ENCODE measurements at regions not wholly inside any gene's neighbourhood (a gene's known extent, or its start where the extent isn't known, plus 50 kb on each side); places are given as distances from the start of the nearest gene placed in this dataset.

GRCh38 chr1:218659911-218660677, 315.0 kb downstream of the TGFB2 start:
- intact Hi-C loops (cut with micrococcal nuclease; ENCODE audit: unreplicated experiment), result no loop called here
- no peak overlapping the region for H3K9ac ChIP-seq (ENCODE audit: insufficient read depth, low read depth, low read length)
- TF ChIP-seq FOXC1 (CRISPR knock-in tag; IDR thresholded peaks at IDR 0.05; ENCODE audit: borderline replicate concordance) (no peak), KLF11 (CRISPR knock-in tag; IDR thresholded peaks at IDR 0.05) (no peak), ZNF775 (CRISPR knock-in tag; IDR thresholded peaks at IDR 0.05; ENCODE audit: borderline replicate concordance) (no peak), SP1 (IDR thresholded peaks at IDR 0.05) (no peak), SP1 (CRISPR knock-in tag; IDR thresholded peaks at IDR 0.05) (no peak), TBP (CRISPR knock-in tag; IDR thresholded peaks at IDR 0.05) (no peak), ZNF782 (CRISPR knock-in tag; IDR thresholded peaks at IDR 0.05; ENCODE audit: borderline replicate concordance) (no peak), SSRP1 (CRISPR knock-in tag; IDR thresholded peaks at IDR 0.05) (no peak), ARHGAP35 (CRISPR knock-in tag; IDR thresholded peaks at IDR 0.05; ENCODE audit: borderline replicate concordance) (no peak), HOXA5 (CRISPR knock-in tag; IDR thresholded peaks at IDR 0.05) (no peak), ZNF501 (CRISPR knock-in tag; IDR thresholded peaks at IDR 0.05) (no peak), ZHX1 (CRISPR knock-in tag; IDR thresholded peaks at IDR 0.05; ENCODE audit: low read depth) (no peak), ZNF713 (CRISPR knock-in tag; IDR thresholded peaks at IDR 0.05) (no peak), AGO1 (IDR thresholded peaks at IDR 0.05; ENCODE audit: low read depth, low read length, poor library complexity, severe bottlenecking) (no peak), ZNF446 (CRISPR knock-in tag; IDR thresholded peaks at IDR 0.05) (no peak), NFYB (CRISPR knock-in tag; IDR thresholded peaks at IDR 0.05) (no peak), KLF13 (CRISPR knock-in tag; IDR thresholded peaks at IDR 0.05) (no peak), RAD51 (IDR thresholded peaks at IDR 0.05; ENCODE audit: borderline replicate concordance) (no peak), NFYC (CRISPR knock-in tag; IDR thresholded peaks at IDR 0.05) (no peak), NFATC3 (CRISPR knock-in tag; IDR thresholded peaks at IDR 0.05) (no peak)
- 22% methylated on average over 2 of the region's 2 CpGs for WGBS (ENCODE audit: low lambda C conversion rate)
- ChIA-PET POLR2A (no interaction called here), CTCF (ENCODE audit: low intra/inter-chr PET ratio, low total read pairs) (no interaction called here)
- no peak for FAIRE-seq
- H3K9me3 ChIP-seq (ENCODE audit: low read length), result no peaks in the 10 kb centered on the region
- no peaks in the 10 kb centered on the region for H3K36me3 ChIP-seq (replicated peaks in 1 of 2; ENCODE audit: control insufficient read depth in 1 of 2, insufficient read depth in 2 of 2, low read length in 2 of 2)
- ATAC-seq, result no peak
- no peak overlapping the region for H3K27ac ChIP-seq (ENCODE audit: extremely low read length, insufficient read depth, low read length)
- DNase-seq (ENCODE audit: low spot score), result no peak
- H2AFZ ChIP-seq (ENCODE audit: low read length), result no peak overlapping the region
- no peaks in the 10 kb centered on the region for H3K79me2 ChIP-seq (ENCODE audit: insufficient read depth, low read length)
- in situ Hi-C loops (cut with HindIII; ENCODE audit: extremely low pct_ligation_motif_present, low pct_unique_long_range_greater_than_20kb), result no loop called here
- H3K4me3 ChIP-seq (replicated peaks in 1 of 3; ENCODE audit: insufficient read depth in 1 of 3, low read depth in 2 of 3, low read length in 3 of 3), result no peak overlapping the region
- H4K20me1 ChIP-seq (ENCODE audit: insufficient read depth, low read length), result no peaks in the 10 kb centered on the region
- no peaks in the 10 kb centered on the region for H3K27me3 ChIP-seq (ENCODE audit: control insufficient read depth in 1 of 2, insufficient read depth in 2 of 2, low read length in 2 of 2)
- no peaks in the 10 kb centered on the region for H3K4me1 ChIP-seq (ENCODE audit: insufficient read depth, low read length)
- H3K4me2 ChIP-seq (ENCODE audit: low read depth, low read length), result no peak overlapping the region
- BruUV-seq (replicated peaks), result no TSS peak

Measured in HepG2 (cell line).